GOT3 (cell line): ENCODE measurements at regions not wholly inside any gene's neighbourhood (a gene's known extent, or its start where the extent isn't known, plus 50 kb on each side); places are given as distances from the start of the nearest gene placed in this dataset.

Experiments used
- DNase-seq: peaks from one replicate; lab custom pipeline; 2025; ENCODE audit warnings: mixed read lengths; lab: John Stamatoyannopoulos, UW

- no peak for DNase-seq
These were observed 494.1 kb upstream of the NOVA1 start for GRCh38 chr14:27091973-27092372.

GRCh38 chr14:27096091-27096490 lies 498.3 kb upstream of the NOVA1 start:
- no peak for DNase-seq

GRCh38 chr14:27098451-27098850 lies 500.6 kb upstream of the NOVA1 start:
- no peak for DNase-seq

- no peak for DNase-seq
These were observed 516.3 kb upstream of the NOVA1 start for GRCh38 chr14:27114180-27114579.

- no peak for DNase-seq
These were observed 525.3 kb upstream of the NOVA1 start for GRCh38 chr14:27123162-27123561.

- DNase-seq: no peak
These were observed 530.0 kb upstream of the NOVA1 start for GRCh38 chr14:27127838-27128237.

- no peak for DNase-seq
These were observed 536.4 kb upstream of the NOVA1 start for GRCh38 chr14:27134200-27134599.

GRCh38 chr14:27145170-27145569 lies 547.3 kb upstream of the NOVA1 start:
- DNase-seq: no peak

- no peak for DNase-seq
These were observed 550.3 kb upstream of the NOVA1 start for GRCh38 chr14:27148143-27148542.

- no peak for DNase-seq
These were observed 566.3 kb upstream of the NOVA1 start for GRCh38 chr14:27164139-27164538.

- DNase-seq: no peak
These were observed 577.7 kb upstream of the NOVA1 start for GRCh38 chr14:27175489-27175888.

GRCh38 chr14:27181333-27181732 lies 583.5 kb upstream of the NOVA1 start:
- DNase-seq: no peak

GRCh38 chr14:27184427-27184826 lies 586.6 kb upstream of the NOVA1 start:
- DNase-seq: no peak

GRCh38 chr14:27186048-27186447 lies 588.2 kb upstream of the NOVA1 start:
- no peak for DNase-seq

- no peak for DNase-seq
These were observed 589.3 kb upstream of the NOVA1 start for GRCh38 chr14:27187136-27187535.

GRCh38 chr14:27190296-27190695 lies 592.5 kb upstream of the NOVA1 start:
- no peak for DNase-seq

- DNase-seq: no peak
These were observed 601.4 kb upstream of the NOVA1 start for GRCh38 chr14:27199272-27199671.

GRCh38 chr14:27205036-27205435 lies 607.2 kb upstream of the NOVA1 start:
- no peak for DNase-seq

- no peak for DNase-seq
These were observed 613.9 kb upstream of the NOVA1 start for GRCh38 chr14:27211741-27212140.

GRCh38 chr14:27222671-27223070 lies 624.8 kb upstream of the NOVA1 start:
- DNase-seq: no peak

GRCh38 chr14:27223906-27224305 lies 626.1 kb upstream of the NOVA1 start:
- no peak for DNase-seq

GRCh38 chr14:27228053-27228452 lies 630.2 kb upstream of the NOVA1 start:
- DNase-seq: no peak

- no peak for DNase-seq
These were observed 636.5 kb upstream of the NOVA1 start for GRCh38 chr14:27234331-27234730.

- no peak for DNase-seq
These were observed 638.8 kb upstream of the NOVA1 start for GRCh38 chr14:27236601-27237000.

- DNase-seq: no peak
These were observed 645.0 kb upstream of the NOVA1 start for GRCh38 chr14:27242874-27243273.
